HG03066 (cell line): ENCODE measurements at regions not wholly inside any gene's neighbourhood (a gene's known extent, or its start where the extent isn't known, plus 50 kb on each side); places are given as distances from the start of the nearest gene placed in this dataset.
"Not testable (repeated sequence)": the region's sequence is repeated elsewhere in the genome, so short reads cannot be mapped to it uniquely, and the experiment has no call there.

Experiments used
- ATAC-seq: cut with Tn5 transposase; IDR thresholded peaks from one replicate; pipeline ENCODE4 v1.9.1; 2021; ENCODE audit warnings: low read depth; ENCODE audit not compliant: unreplicated experiment

GRCh38 chr16:52976539-52977167 lies 76.0 kb downstream of the CHD9NB start:
- ATAC-seq = no peak

GRCh38 chr16:52967744-52968143 lies 85.0 kb downstream of the CHD9NB start:
- ATAC-seq = no peak

DNA sequence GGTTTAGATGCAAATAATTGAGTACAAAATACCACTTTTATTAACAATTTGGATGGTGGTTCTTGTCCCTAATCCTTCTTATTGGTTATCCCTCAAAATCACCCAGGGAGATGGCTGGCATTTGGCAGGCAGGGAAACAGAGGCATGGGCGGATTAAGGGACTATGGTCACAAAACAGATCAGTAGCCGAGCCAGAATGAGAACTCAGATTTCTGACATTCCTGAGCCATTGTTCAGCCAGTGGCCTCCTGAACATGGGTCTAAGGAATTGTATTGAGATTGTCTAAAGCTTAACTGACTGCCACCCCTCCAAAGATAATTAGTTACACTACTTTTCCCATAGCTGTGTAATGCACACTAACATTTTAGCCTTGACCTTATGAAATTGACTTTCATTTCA lies 88.4 kb downstream of the CHD9NB start:
- ATAC-seq = no peak

DNA sequence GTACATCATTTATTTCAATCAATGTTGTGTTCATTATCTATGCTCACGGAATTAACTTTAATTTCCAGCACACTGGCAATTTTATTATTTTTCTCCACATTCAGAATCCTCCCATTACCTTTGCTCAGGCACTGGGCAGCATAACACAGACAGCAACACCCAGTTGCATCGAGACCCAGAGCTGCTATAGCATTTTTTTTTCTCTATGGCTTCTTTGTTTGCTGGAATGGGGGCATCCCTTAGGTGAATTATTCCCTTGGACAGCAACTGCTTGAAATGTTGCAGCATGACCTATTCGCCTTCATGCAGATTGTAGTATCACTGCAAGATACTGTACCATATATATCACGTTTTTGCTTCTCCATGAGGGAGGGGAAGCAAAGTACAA lies 88.8 kb downstream of the CHD9NB start:
- no peak for ATAC-seq

DNA sequence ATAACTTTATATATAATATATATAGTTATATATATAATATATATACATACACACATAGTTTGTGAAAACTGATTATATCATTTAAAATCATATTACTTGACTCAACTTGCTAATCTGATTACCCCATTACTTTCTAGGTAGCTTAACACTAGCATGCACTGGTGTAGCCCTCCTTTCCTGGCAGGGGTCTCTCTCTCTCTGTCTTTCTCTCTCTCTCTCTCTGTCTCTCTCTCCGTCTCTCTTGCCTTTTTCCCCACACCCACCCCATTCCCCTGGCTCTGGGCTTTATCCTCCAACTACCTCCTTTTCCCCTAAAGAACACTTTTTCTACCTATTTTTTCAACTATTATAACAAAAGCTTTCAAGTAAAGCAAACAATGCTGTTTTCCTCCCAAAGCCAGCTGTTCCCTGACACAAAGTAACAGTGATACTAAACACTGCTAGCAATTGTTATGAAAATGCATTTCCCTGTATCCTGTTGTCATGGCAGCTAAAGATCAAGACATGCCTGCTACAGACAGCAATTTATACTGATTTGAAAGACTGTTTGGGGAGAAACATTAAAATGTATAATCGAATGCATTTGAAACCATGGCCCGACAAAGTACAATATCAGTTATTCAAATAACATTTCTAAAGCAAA lies 89.4 kb downstream of the CHD9NB start:
- no peak for ATAC-seq

DNA sequence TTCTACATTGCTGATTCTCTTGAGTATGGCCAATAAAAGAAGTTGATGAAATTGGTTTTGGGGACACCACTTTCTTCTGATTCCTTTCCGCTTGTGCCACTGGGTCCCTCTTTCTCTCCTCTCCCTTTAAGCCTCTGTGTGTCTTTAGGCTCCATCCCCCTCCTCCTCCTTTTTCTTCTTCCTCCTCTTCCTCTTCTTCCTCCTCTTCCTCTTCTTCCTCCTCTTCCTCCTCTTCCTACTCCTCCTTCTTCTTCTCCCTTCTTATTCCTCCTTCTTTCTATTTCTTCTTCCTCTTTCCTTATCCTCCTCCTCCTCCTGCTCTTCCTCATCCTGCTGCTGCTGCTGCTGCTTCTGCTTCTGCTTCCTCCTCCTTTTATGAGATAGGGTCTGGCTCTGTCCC lies 93.7 kb downstream of the CHD9NB start:
- no peak for ATAC-seq

GRCh38 chr16:52957199-52957598 lies 95.5 kb downstream of the CHD9NB start:
- ATAC-seq = no peak

- ATAC-seq = no peak
Measured at GRCh38 chr16:52956044-52956443, 96.7 kb downstream of the CHD9NB start.

- no peak for ATAC-seq
Measured at GRCh38 chr16:52953215-52953614, 99.5 kb downstream of the CHD9NB start.

- ATAC-seq = no peak
Measured at GRCh38 chr16:52948946-52949345, 103.8 kb downstream of the CHD9NB start.

GRCh38 chr16:52932321-52932720 lies 120.4 kb downstream of the CHD9NB start:
- ATAC-seq = no peak

- no peak for ATAC-seq
Measured at GRCh38 chr16:52929478-52930400, 123.0 kb downstream of the CHD9NB start.

DNA sequence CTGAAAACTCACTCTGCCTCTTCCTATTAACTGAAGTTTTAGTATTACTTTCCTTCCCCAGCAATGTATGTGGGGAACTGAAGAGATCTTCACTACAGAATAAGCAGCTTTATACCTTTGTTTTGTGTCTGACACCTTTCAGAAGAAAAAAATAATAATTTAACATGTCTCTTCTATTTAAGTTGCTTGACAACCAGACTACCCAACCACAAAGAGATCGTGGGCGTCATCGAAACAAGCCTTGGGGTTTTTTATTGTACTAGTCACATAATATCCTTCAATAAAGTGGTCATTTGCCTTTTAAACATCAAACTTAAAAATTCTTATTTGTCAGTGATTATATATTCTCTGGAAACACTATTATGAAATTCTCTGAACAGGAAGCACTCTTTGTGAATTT lies 123.7 kb downstream of the CHD9NB start:
- no peak for ATAC-seq

- no peak for ATAC-seq
Measured at GRCh38 chr16:52925143-52925542, 127.6 kb downstream of the CHD9NB start.

GRCh38 chr16:52924162-52924561 lies 128.5 kb downstream of the CHD9NB start:
- no peak for ATAC-seq

- ATAC-seq = no peak
Measured at GRCh38 chr16:52921104-52921503, 131.6 kb downstream of the CHD9NB start.

DNA sequence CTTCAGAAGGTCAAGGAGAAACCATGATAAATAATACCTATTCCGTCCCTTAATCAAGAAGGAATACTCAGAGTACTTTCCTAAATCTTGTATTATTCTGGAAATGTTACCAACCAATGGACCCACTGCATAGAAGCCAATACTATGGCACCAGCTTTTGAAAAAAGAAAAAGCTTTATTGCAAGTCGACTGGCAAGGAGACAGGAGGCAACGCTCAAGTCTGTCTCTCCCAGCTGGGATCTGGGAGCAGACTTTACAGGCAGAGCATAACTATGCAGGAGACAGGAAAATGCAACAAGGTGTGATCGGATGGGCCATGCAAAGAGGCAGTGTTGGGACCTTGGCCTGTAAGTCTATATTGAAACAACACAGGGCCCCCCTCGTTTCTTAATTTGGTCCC lies 132.4 kb downstream of the CHD9NB start:
- no peak for ATAC-seq

DNA sequence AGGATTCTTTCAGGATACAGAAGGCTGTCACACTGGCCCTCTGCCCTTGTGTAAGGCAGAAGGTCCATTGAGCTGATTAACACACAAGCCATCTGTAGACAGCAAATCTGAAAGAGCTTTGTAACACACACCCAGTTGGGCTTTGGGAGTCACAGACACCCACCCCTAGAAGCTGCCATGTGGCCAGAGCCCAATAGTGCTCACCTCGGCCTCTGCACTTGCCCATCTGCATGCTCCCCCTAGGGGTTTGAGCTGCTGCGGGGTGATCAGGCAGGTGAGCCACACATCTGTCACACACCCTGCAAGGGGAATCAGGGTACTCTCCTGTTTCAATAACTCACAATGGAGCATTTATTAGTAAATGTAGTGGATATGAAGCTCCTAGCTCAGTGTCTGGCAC lies 138.3 kb downstream of the CHD9NB start:
- ATAC-seq = no peak

- ATAC-seq = peak; percentile 60
Measured at GRCh38 chr16:52912565-52913173, 140.0 kb downstream of the CHD9NB start.

GRCh38 chr16:52908057-52908456 lies 144.6 kb downstream of the CHD9NB start:
- ATAC-seq = not testable (repeated sequence)

DNA sequence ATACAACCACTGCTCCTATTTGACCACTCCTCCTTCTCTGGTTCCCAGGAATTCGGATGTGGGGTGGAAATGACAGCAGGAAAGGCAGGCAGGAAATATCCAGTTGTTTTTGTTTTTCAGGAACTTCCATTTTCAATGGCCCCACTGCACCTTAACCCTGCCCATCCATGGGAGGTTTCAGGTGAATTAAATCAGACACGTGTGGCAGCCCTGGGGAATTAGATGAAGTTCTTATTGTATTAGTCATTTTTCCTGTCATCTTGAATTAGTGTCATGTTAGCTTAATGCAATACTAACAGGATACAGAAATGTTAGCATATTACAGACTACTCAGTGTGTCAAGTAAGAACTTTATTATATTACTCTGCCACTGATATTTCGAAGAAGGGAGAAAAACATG lies 146.4 kb downstream of the CHD9NB start:
- ATAC-seq = no peak
